Neural progenitor cell (in vitro differentiated cells): ENCODE measurements at regions not wholly inside any gene's neighbourhood (a gene's known extent, or its start where the extent isn't known, plus 50 kb on each side); places are given as distances from the start of the nearest gene placed in this dataset.

ENCODE experiments used
- EZH2phosphoT487 ChIP-seq: fragments of 200-600 bp; sonication (generic); IDR thresholded peaks from 2 replicates; pipeline ENCODE4 v1.6.1; 2017; ENCODE audit warnings: antibody characterized with exemption
- TF ChIP-seq, protein P1 (sequence below): fragments of 200-600 bp; sonication (generic); IDR thresholded peaks from 2 replicates; pipeline ENCODE4 v1.5.1; 2017; ENCODE audit warnings: antibody characterized with exemption, mild to moderate bottlenecking

DNA sequence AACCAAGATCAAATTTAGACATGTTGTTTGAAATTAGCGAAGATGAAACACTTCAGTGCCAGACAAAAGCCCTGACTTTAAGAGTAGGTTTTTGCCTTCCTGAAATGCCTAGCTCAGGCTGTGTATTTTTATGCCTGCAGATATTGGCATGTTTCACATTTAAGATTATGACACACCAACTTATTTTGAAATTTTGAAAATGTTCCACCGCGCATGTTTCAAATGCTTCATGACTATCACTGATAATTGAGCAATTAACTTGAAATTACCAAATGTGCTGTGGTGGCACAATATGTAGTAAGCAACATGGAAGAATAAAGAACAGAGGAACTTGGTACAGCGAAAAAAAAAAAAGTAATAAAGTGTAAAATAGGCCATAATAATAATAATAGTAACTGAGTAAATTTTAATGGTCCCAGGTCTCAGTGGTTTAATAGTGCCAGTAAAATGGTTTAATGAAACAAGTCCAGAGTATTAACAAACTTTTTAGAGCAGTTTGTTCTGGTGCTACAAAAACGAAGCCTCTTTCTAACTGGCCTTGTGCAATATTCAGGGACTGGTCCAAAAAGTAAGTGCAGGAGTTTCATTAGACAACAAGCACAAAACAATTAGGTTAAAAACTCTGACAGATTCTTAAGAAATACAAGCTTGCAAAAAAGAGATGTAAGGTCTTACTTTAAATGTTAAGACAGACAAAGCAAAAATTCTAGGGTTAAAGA, 112.5 kb upstream of the SOX6 start:
- TF ChIP-seq EZH2phosphoT487: no peak
- TF ChIP-seq, protein P1, sequence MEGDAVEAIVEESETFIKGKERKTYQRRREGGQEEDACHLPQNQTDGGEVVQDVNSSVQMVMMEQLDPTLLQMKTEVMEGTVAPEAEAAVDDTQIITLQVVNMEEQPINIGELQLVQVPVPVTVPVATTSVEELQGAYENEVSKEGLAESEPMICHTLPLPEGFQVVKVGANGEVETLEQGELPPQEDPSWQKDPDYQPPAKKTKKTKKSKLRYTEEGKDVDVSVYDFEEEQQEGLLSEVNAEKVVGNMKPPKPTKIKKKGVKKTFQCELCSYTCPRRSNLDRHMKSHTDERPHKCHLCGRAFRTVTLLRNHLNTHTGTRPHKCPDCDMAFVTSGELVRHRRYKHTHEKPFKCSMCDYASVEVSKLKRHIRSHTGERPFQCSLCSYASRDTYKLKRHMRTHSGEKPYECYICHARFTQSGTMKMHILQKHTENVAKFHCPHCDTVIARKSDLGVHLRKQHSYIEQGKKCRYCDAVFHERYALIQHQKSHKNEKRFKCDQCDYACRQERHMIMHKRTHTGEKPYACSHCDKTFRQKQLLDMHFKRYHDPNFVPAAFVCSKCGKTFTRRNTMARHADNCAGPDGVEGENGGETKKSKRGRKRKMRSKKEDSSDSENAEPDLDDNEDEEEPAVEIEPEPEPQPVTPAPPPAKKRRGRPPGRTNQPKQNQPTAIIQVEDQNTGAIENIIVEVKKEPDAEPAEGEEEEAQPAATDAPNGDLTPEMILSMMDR: no peak
